KBM-7 (cell line): ENCODE measurements at regions not wholly inside any gene's neighbourhood (a gene's known extent, or its start where the extent isn't known, plus 50 kb on each side); places are given as distances from the start of the nearest gene placed in this dataset.

Source experiments
- DNase-seq: peaks from one replicate; pipeline ENCODE4 v3.0.0-alpha.2; 2015
- in situ Hi-C: fragments of 300-500 bp; cut with MboI; formaldehyde crosslinking; loops from 2 replicates; pipeline ENCODE4 v1.14.3; 2020; ENCODE audit warnings: low sequenced_read_pairs, low pct_unique_long_range_greater_than_20kb, mixed read lengths

DNA sequence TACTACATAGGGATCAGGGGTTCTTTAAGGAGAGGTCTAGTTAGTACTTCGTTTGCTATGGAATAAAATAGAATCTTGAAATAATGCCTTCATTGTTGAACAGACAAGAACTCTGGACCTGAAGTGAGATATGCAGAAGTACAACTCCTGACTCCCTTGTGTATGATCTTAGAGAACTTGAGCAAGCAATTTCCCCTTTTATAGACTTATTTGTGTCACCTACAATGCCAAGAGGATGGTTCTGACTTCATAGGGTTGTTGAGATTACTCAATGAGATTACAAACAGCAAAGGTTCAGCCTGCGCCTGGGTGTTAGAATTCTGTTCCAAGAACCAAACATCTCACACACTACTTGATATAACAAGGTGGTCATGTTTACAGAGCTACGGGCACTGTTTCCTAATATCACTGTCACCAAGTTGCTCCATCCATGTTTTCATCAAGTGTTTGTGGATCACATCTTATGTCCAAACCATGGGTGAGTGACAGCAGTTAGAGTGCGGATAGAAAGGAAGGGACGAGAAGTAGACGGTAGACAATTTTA lies 76.7 kb upstream of the ADAMTS9 start:
- DNase-seq: no peak
- in situ Hi-C loops: no loop called here

- DNase-seq: no peak
- in situ Hi-C loops: no loop called here
These were observed 76.2 kb upstream of the ADAMTS9 start for GRCh38 chr3:64763980-64764379.

GRCh38 chr3:64761729-64762128 lies 73.9 kb upstream of the ADAMTS9 start:
- no peak for DNase-seq
- in situ Hi-C loops: no loop called here

GRCh38 chr3:64760258-64760657 lies 72.5 kb upstream of the ADAMTS9 start:
- DNase-seq: no peak
- in situ Hi-C loops: no loop called here

- no peak for DNase-seq
These were observed 72.0 kb upstream of the ADAMTS9 start for GRCh38 chr3:64759811-64760210.

GRCh38 chr3:64756398-64756986 lies 68.7 kb upstream of the ADAMTS9 start:
- DNase-seq: no peak
- in situ Hi-C loops: no loop called here

More at GRCh38 chr3:64759811-64760210, 72.0 kb upstream of the ADAMTS9 start:
- in situ Hi-C loops: no loop called here

DNA sequence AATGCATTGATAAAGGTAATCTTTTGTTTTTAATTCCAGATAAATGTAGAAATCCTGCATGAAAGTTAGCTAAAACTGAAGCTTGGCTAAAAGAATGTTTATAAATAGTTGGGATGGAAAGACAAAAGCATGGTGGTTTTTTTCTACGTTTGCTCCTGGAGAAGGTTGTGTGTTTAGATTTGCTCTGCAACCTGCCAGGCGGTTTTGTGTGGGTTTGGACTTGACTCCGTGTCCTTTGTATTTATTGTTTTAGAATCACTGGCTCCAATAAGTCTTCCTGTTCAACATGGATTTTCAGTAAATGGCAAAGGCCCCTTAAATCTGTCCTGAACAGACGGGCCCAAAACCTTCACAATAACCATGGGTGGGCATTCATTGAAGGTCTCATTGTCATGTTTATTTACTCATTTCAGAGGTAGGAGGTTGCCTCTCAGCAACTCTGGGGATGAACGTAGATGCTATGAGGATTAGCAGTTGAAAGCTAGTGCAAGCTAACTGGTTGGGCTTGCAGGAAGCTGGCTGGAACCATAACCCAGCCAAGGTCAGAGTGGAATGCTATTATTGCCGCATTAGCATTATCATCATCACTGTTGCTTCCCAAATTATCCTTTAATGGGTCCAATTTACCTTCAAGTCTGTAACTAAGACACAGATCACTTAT lies 60.6 kb upstream of the ADAMTS9 start:
- DNase-seq: no peak
- in situ Hi-C loops: no loop called here

- DNase-seq: no peak
- in situ Hi-C loops: no loop called here
These were observed 59.9 kb upstream of the ADAMTS9 start for GRCh38 chr3:64747679-64748078.

GRCh38 chr3:64743887-64744243 lies 56.1 kb upstream of the ADAMTS9 start:
- in situ Hi-C loops: no loop called here
- DNase-seq: no peak

DNA sequence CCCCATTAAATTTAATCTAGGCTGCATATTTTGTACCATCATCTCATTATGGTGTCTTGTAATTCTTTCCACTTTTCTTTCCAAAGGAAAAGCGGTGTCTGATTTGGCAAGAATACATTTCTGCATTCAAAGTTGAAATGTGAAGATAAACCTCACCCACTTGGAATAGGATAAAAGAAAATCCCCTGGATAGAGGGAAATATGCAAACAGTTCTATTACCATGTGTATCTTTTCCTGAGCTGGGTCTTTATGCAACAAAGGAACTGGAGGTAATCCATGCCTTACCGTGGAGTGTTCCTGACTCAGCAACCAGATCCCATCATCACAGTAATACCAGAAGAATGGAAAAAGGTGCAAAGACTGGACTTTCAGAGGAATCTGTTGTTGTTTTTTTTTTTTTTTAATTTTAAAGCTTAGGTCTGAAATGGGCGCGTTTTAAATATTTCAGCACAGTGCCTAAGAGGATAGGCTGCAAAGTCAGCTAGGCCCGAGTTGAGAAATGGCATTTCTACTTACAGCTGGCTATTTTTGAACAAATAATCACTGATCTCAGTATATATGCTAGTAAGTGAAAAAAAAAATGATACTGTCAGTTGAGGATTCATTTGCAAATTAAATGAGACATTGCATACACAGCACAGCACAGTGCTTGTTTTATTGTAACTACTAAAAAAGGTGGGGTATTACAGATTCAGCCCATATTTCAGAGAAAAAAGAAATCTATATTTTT lies 55.5 kb upstream of the ADAMTS9 start:
- in situ Hi-C loops: no loop called here
- no peak for DNase-seq

GRCh38 chr3:64741341-64741740 lies 53.5 kb upstream of the ADAMTS9 start:
- in situ Hi-C loops: no loop called here
- no peak for DNase-seq

DNA sequence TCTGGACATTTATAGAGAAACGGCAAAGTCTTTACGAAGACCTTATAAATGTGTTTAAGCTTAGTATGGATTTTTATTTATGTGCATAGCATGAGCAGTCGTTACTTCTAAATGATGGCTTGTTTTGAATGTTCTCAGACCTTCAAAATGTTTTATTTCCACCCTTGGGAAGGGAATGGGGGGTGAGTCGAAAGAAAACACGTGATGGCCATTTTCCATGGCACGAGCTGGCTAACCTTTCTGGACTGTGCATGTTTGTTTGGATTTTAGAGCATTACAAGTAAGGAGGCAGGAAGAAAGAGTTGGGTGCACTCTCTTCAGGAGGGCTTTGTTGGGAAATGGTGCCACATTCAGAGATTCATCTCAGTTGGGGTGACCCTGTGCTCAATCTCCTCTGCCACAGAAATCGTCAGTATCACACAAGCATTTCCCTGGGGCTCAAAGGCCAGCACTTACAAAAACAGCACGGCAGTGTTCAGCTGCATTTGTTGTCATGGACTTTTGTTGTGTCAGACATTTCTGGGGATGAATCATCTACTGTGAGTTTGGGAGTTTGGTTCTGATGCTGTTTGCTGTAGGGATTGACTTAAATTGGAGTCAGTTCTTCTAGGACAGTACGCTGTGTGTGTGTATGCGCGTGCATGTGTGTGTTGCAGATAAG lies 52.3 kb upstream of the ADAMTS9 start:
- no peak for DNase-seq
- in situ Hi-C loops: no loop called here
